ENCODE measurements at regions not wholly inside any gene's neighbourhood (a gene's known extent, or its start where the extent isn't known, plus 50 kb on each side); places are given as distances from the start of the nearest gene placed in this dataset.

- in situ Hi-C loops (cut with HindIII; ENCODE audit: low pct_unique_long_range_greater_than_20kb, low sequenced_read_pairs) (no loop called here), intact Hi-C loops (cut with micrococcal nuclease; ENCODE audit: unreplicated experiment) (no loop called here)
- Histone ChIP-seq H3K27me3 (ENCODE audit: control insufficient read depth, insufficient read depth, low read length) (no peaks in the 10 kb centered on the region), H3K4me1 (ENCODE audit: control insufficient read depth, insufficient read depth, low read length) (no peaks in the 10 kb centered on the region), H3K27ac (ENCODE audit: low read length) (no peak overlapping the region), H3K36me3 (ENCODE audit: control insufficient read depth, insufficient read depth, low read length) (no peaks in the 10 kb centered on the region), H3K4me3 (ENCODE audit: low read depth in 2 of 2, low read length in 2 of 2) (no peak overlapping the region), H3K9me3 (ENCODE audit: control insufficient read depth, insufficient read depth, low read depth, low read length) (no peaks in the 10 kb centered on the region; the same call in 1 of the 2 replicates)
- ChIA-PET CTCF (no interaction called here), POLR2A (no interaction called here)
- no peak for TF ChIP-seq POLR2AphosphoS5 (IDR thresholded peaks at IDR 0.05; ENCODE audit: low read depth, low read length)
- no peak for TF ChIP-seq REST (IDR thresholded peaks at IDR 0.05; ENCODE audit: insufficient read depth in 1 of 2, low read depth in 2 of 2, low read length in 1 of 2)
- no peak for TF ChIP-seq CTCF (IDR thresholded peaks at IDR 0.05)
- no peak for TF ChIP-seq TCF7L2 (IDR thresholded peaks at IDR 0.05; ENCODE audit: low read depth, low read length)
- TF ChIP-seq SIN3A (IDR thresholded peaks at IDR 0.05; ENCODE audit: borderline replicate concordance, insufficient read depth, low read depth, low read length) = no peak
- ATAC-seq = no peak
- BruUV-seq (replicated peaks) = no TSS peak
- DNase-seq (ENCODE audit: low read depth, low spot score) = no peak
Observed at GRCh38 chr5:91849069-91849468, 466.0 kb upstream of the ARRDC3 start.

GRCh38 chr5:91848453-91848852 is 465.3 kb upstream of the ARRDC3 start:
- in situ Hi-C loops (cut with HindIII; ENCODE audit: low pct_unique_long_range_greater_than_20kb, low sequenced_read_pairs) = no loop called here
- BruUV-seq (replicated peaks) = no TSS peak
- Histone ChIP-seq H3K27ac (ENCODE audit: low read length) (no peak overlapping the region), H3K4me1 (ENCODE audit: control insufficient read depth, insufficient read depth, low read length) (no peaks in the 10 kb centered on the region), H3K9me3 (ENCODE audit: control insufficient read depth, insufficient read depth, low read depth, low read length) (no peaks in the 10 kb centered on the region; the same call in 1 of the 2 replicates), H3K27me3 (ENCODE audit: control insufficient read depth, insufficient read depth, low read length) (no peaks in the 10 kb centered on the region), H3K36me3 (ENCODE audit: control insufficient read depth, insufficient read depth, low read length) (no peaks in the 10 kb centered on the region), H3K4me3 (ENCODE audit: low read depth in 2 of 2, low read length in 2 of 2) (no peak overlapping the region)
- TF ChIP-seq SIN3A (IDR thresholded peaks at IDR 0.05; ENCODE audit: borderline replicate concordance, insufficient read depth, low read depth, low read length) = no peak
- no peak for TF ChIP-seq POLR2AphosphoS5 (IDR thresholded peaks at IDR 0.05; ENCODE audit: low read depth, low read length)
- no peak for TF ChIP-seq CTCF (IDR thresholded peaks at IDR 0.05)
- no peak for TF ChIP-seq TCF7L2 (IDR thresholded peaks at IDR 0.05; ENCODE audit: low read depth, low read length)
- DNase-seq (ENCODE audit: low read depth, low spot score) = peak; percentile 15
- ChIA-PET POLR2A (no interaction called here), CTCF (no interaction called here)
- intact Hi-C loops (cut with micrococcal nuclease; ENCODE audit: unreplicated experiment) = no loop called here
- no peak for ATAC-seq
